Neutrophil (primary cell): ENCODE measurements at regions not wholly inside any gene's neighbourhood (a gene's known extent, or its start where the extent isn't known, plus 50 kb on each side); places are given as distances from the start of the nearest gene placed in this dataset.
"Not testable (repeated sequence)": the region's sequence is repeated elsewhere in the genome, so short reads cannot be mapped to it uniquely, and the experiment has no call there.

Source experiments
- H3K27ac ChIP-seq: fragments of 200-600 bp; sonication (generic); 2 replicates; pipeline ENCODE4 v1.5.1; 2016; ENCODE audit warnings: mild to moderate bottlenecking, moderate library complexity
- H3K27me3 ChIP-seq: fragments of 200-600 bp; sonication (generic); 2 replicates; pipeline ENCODE4 v1.6.0; 2016; ENCODE audit warnings: mild to moderate bottlenecking
- H3K36me3 ChIP-seq: fragments of 200-600 bp; sonication (generic); 2 replicates; pipeline ENCODE4 v1.5.1; 2017
- H3K4me1 ChIP-seq, 2 experiments: fragments of 200-600 bp in 1 of 2; sonication (generic) in 1 of 2; 1 replicate in 1 of 2; 2 replicates in 1 of 2; pipeline versions ENCODE4 v1.5.1 to v1.6.1; 2013 to 2016; ENCODE audit warnings: low read depth in 1 of 2, low read length in 1 of 2, mild to moderate bottlenecking in 1 of 2, moderate library complexity in 1 of 2; ENCODE audit not compliant: control insufficient read depth in 1 of 2, insufficient read depth in 1 of 2
- H3K4me3 ChIP-seq, 2 experiments: fragments of 200-600 bp in 1 of 2; sonication (generic) in 1 of 2; 1 replicate in 1 of 2; 2 replicates in 1 of 2; pipeline ENCODE4 v1.5.1; 2013 to 2016; ENCODE audit warnings: low read depth in 1 of 2, low read length in 1 of 2, mild to moderate bottlenecking in 1 of 2, moderate library complexity in 1 of 2
- H3K9me3 ChIP-seq: fragments of 200-600 bp; sonication (generic); 2 replicates; pipeline ENCODE4 v1.5.1; 2016
- CTCF ChIP-seq: fragments of 200-600 bp; sonication (generic); IDR thresholded peaks from 2 replicates; pipeline ENCODE4 v1.5.1; 2016; ENCODE audit warnings: antibody characterized with exemption

GRCh38 chr3:8436661-8437287, 64.8 kb upstream of the LMCD1 start:
- Histone ChIP-seq H3K4me3 (no peak overlapping the region), H3K27me3 (no peaks in the 10 kb centered on the region), H3K27ac (no peak overlapping the region), H3K9me3 (no peaks in the 10 kb centered on the region), H3K36me3 (no peaks in the 10 kb centered on the region), H3K4me1 (no peaks in the 10 kb centered on the region)
- TF ChIP-seq CTCF = no peak

- TF ChIP-seq CTCF = no peak
- Histone ChIP-seq H3K27me3 (peaks cover 5% of the 10 kb centered on the region), H3K27ac (no peak overlapping the region)
Observed at GRCh38 chr3:8438507-8439079, 63.0 kb upstream of the LMCD1 start.

GRCh38 chr3:8440142-8440541, 61.5 kb upstream of the LMCD1 start:
- not testable (repeated sequence) for H3K36me3 ChIP-seq, H3K4me1 ChIP-seq, H3K4me3 ChIP-seq, H3K9me3 ChIP-seq, H3K27ac ChIP-seq
- H3K27me3 ChIP-seq = peaks cover 17% of the 10 kb centered on the region

More at GRCh38 chr3:8438507-8439079, 63.0 kb upstream of the LMCD1 start:
- H3K4me3 ChIP-seq = no peak overlapping the region
- no peaks in the 10 kb centered on the region for H3K4me1 ChIP-seq
- no peaks in the 10 kb centered on the region for H3K36me3 ChIP-seq
- H3K9me3 ChIP-seq = no peaks in the 10 kb centered on the region

GRCh38 chr3:8441969-8442559, 59.6 kb upstream of the LMCD1 start:
- no peak overlapping the region for H3K27ac ChIP-seq
- H3K4me1 ChIP-seq = no peaks in the 10 kb centered on the region
- no peak overlapping the region for H3K4me3 ChIP-seq
- H3K27me3 ChIP-seq = peaks cover 17% of the 10 kb centered on the region
- no peaks in the 10 kb centered on the region for H3K36me3 ChIP-seq
- no peaks in the 10 kb centered on the region for H3K9me3 ChIP-seq
- TF ChIP-seq CTCF = no peak

- H3K27ac ChIP-seq = no peak overlapping the region
- no peaks in the 10 kb centered on the region for H3K4me1 ChIP-seq
- H3K9me3 ChIP-seq = no peaks in the 10 kb centered on the region
- H3K4me3 ChIP-seq = no peak overlapping the region
- H3K36me3 ChIP-seq = no peaks in the 10 kb centered on the region
- H3K27me3 ChIP-seq = peaks cover 17% of the 10 kb centered on the region
- no peak for TF ChIP-seq CTCF
Observed at GRCh38 chr3:8442993-8443650, 58.5 kb upstream of the LMCD1 start.
